ENCODE measurements at regions not wholly inside any gene's neighbourhood (a gene's known extent, or its start where the extent isn't known, plus 50 kb on each side); places are given as distances from the start of the nearest gene placed in this dataset.

DNA sequence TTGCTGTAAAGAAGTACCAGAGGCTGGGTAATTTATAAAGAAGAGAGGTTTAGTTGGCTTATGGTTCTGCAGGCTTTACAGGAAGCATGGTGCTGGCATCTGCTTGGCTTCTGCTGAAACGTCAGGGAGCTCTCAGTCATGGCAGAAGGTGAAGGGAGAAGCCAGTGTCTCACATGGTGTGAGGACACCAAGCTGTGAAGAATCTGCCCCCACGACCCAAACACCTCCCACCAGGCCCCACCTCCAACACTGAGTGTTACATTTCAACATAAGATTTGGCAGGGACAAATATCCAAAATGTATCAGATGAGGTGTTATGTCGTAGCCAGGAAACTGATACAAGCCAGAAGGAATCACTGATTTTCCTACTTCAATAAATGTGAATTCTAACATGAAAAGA, 136.5 kb downstream of the CYSLTR2 start (continued):
- TF ChIP-seq REST (IDR thresholded peaks at IDR 0.05): no peak

GRCh38 chr13:48790966-48791365, 137.2 kb downstream of the CYSLTR2 start:
- Histone ChIP-seq H3K9me3 (ENCODE audit: control insufficient read depth in 4 of 4, low read length in 3 of 4) (no peaks in the 10 kb centered on the region), H3K4me1 (ENCODE audit: control insufficient read depth in 4 of 4, insufficient read depth in 4 of 4, low read length in 3 of 4) (no peaks in the 10 kb centered on the region), H3K27me3 (ENCODE audit: control insufficient read depth in 4 of 4, insufficient read depth in 4 of 4, low read length in 3 of 4) (no peaks in the 10 kb centered on the region), H3K27ac (ENCODE audit: low read depth in 1 of 2, low read length in 2 of 2) (no peak overlapping the region), H3K9ac (ENCODE audit: low read depth in 1 of 2, low read length in 2 of 2) (no peak overlapping the region), H3K36me3 (ENCODE audit: control insufficient read depth in 4 of 4, insufficient read depth in 3 of 4, low read depth in 1 of 4, low read length in 3 of 4) (no peaks in the 10 kb centered on the region), H3K4me3 (ENCODE audit: low read depth in 1 of 3, low read length in 3 of 3) (no peak overlapping the region)
- no peak for TF ChIP-seq YY1 (IDR thresholded peaks at IDR 0.05)
- 100% methylated on average over 1 of the region's 1 CpG for WGBS
- no peak for DNase-seq (ENCODE audit: low spot score)

DNA sequence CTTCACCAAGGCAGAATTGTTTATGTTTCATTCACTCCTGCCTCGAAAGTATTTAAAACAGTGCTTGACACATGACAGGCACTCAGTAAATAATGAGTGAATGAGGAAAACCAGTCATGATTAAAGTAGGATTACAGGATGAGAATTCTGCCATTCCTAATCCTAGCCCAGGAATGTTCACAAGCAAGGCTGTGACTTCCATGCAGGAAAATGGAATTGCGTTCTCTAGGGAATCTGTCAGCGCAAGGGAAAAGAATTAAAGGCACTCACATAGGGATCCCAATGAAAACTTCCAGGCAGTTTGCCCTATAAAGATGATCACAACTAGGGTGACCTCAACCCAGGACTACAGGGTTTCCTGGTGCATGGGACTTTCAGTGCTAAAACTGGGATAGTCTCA, 143.4 kb downstream of the CYSLTR2 start:
- Histone ChIP-seq H3K36me3 (ENCODE audit: control insufficient read depth in 4 of 4, insufficient read depth in 3 of 4, low read depth in 1 of 4, low read length in 3 of 4) (no peaks in the 10 kb centered on the region), H3K27me3 (ENCODE audit: control insufficient read depth in 4 of 4, insufficient read depth in 4 of 4, low read length in 3 of 4) (no peaks in the 10 kb centered on the region), H3K4me3 (ENCODE audit: low read depth in 1 of 3, low read length in 3 of 3) (no peak overlapping the region), H3K4me1 (ENCODE audit: control insufficient read depth in 4 of 4, insufficient read depth in 4 of 4, low read length in 3 of 4) (no peaks in the 10 kb centered on the region), H3K27ac (ENCODE audit: low read depth in 1 of 2, low read length in 2 of 2) (no peak overlapping the region), H3K9me3 (ENCODE audit: control insufficient read depth in 4 of 4, low read length in 3 of 4) (no peaks in the 10 kb centered on the region), H3K9ac (ENCODE audit: low read depth in 1 of 2, low read length in 2 of 2) (no peak overlapping the region)
- 57% methylated on average over 3 of the region's 3 CpGs for WGBS
- no peak for TF ChIP-seq TAF1 (conservative IDR thresholded peaks at IDR 0.05)
- no peak for DNase-seq (ENCODE audit: low spot score)

DNA sequence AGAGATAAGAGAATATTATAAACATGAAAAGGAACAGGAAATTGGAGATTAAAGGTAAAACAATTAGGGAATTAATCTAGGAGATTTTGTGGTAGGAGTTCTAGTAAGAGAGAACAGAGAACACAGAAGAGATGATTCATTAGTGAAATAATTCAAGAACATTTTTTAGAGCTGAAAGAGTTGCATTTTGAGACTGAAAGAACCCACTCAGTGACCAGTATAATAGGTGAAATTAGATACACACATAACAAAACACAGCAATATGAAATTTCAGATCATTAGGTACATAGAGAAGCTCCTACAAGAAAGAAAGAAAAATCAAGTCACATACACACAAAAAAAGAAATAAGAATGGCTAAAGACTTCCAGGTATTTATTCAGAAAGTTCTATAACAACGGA, 144.0 kb downstream of the CYSLTR2 start:
- Histone ChIP-seq H3K4me1 (ENCODE audit: control insufficient read depth in 4 of 4, insufficient read depth in 4 of 4, low read length in 3 of 4) (no peaks in the 10 kb centered on the region), H3K36me3 (ENCODE audit: control insufficient read depth in 4 of 4, insufficient read depth in 3 of 4, low read depth in 1 of 4, low read length in 3 of 4) (no peaks in the 10 kb centered on the region), H3K9ac (ENCODE audit: low read depth in 1 of 2, low read length in 2 of 2) (no peak overlapping the region), H3K27ac (ENCODE audit: low read depth in 1 of 2, low read length in 2 of 2) (no peak overlapping the region), H3K27me3 (ENCODE audit: control insufficient read depth in 4 of 4, insufficient read depth in 4 of 4, low read length in 3 of 4) (no peaks in the 10 kb centered on the region), H3K9me3 (ENCODE audit: control insufficient read depth in 4 of 4, low read length in 3 of 4) (no peaks in the 10 kb centered on the region), H3K4me3 (ENCODE audit: low read depth in 1 of 3, low read length in 3 of 3) (no peak overlapping the region)
- no peak for DNase-seq (ENCODE audit: low spot score)
- WGBS: 96% methylated on average over 1 of the region's 1 CpG
- no peak for TF ChIP-seq CTCF (IDR thresholded peaks at IDR 0.05; ENCODE audit: low read depth, low read length, missing input control)
- TF ChIP-seq GABPA (IDR thresholded peaks at IDR 0.05 in 1 of 2, conservative IDR thresholded peaks at IDR 0.05 in 1 of 2): no peak
- TF ChIP-seq FOXA1 (IDR thresholded peaks at IDR 0.05): no peak
- TF ChIP-seq MAX (IDR thresholded peaks at IDR 0.05): no peak
- TF ChIP-seq ZBTB33 (IDR thresholded peaks at IDR 0.05): no peak
- TF ChIP-seq RAD21 (IDR thresholded peaks at IDR 0.05): no peak
- TF ChIP-seq, protein P1, sequence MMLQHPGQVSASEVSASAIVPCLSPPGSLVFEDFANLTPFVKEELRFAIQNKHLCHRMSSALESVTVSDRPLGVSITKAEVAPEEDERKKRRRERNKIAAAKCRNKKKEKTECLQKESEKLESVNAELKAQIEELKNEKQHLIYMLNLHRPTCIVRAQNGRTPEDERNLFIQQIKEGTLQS (IDR thresholded peaks at IDR 0.05): no peak
- TF ChIP-seq HNF4G (IDR thresholded peaks at IDR 0.05): no peak
- no peak for TF ChIP-seq FOXA2 (IDR thresholded peaks at IDR 0.05)
- TF ChIP-seq HNF4A (conservative IDR thresholded peaks at IDR 0.05): no peak
- TF ChIP-seq SP1 (IDR thresholded peaks at IDR 0.05): no peak
- TF ChIP-seq JUND (IDR thresholded peaks at IDR 0.05): no peak
- no peak for TF ChIP-seq NR2F2 (IDR thresholded peaks at IDR 0.05)
- no peak for TF ChIP-seq RXRA (IDR thresholded peaks at IDR 0.05)
- TF ChIP-seq REST (IDR thresholded peaks at IDR 0.05): no peak

Measured in liver (tissue), 8 donors.